CD4-positive, alpha-beta T cell (primary cell): ENCODE measurements at regions not wholly inside any gene's neighbourhood (a gene's known extent, or its start where the extent isn't known, plus 50 kb on each side); places are given as distances from the start of the nearest gene placed in this dataset.

Experiments used
- ATAC-seq: fragments of 200-7000 bp; cut with Tn5 transposase; one replicate; pipeline ENCODE4 v1.10.0; 2022; ENCODE audit warnings: mild to moderate bottlenecking; ENCODE audit not compliant: poor library complexity
- CTCF ChIA-PET: fragments of 350-600 bp; sonication (Branson Sonifier 250); formaldehyde crosslinking; loops from one replicate; lab custom pipeline; 2021; ENCODE audit warnings: antibody characterized with exemption, inconsistent platforms; lab: Charles Lee
- POLR2A ChIA-PET: fragments of 350-600 bp; sonication (Branson Sonifier 250); formaldehyde crosslinking; loops from one replicate; lab custom pipeline; 2021; ENCODE audit warnings: antibody characterized with exemption, inconsistent platforms; lab: Charles Lee
- DNase-seq, 14 experiments: peaks; one replicate each; pipeline ENCODE4 v3.0.0-alpha.2; 2013 to 2020; ENCODE audit warnings: mixed read lengths in 2 of 14
- H3K27ac ChIP-seq, 2 donors: one replicate each; pipeline versions ENCODE4 v1.5.1 to v1.7.0; 2013; ENCODE audit warnings: low read length in 2 of 2, low read depth in 1 of 2, mild to moderate bottlenecking in 1 of 2
- H3K27me3 ChIP-seq, 2 experiments: 1 replicate in 1 of 2; 2 replicates in 1 of 2; pipeline versions ENCODE4 v1.6.1 to v1.7.0; 2013; ENCODE audit warnings: low read length in 2 of 2, control low read depth in 1 of 2, mild to moderate bottlenecking in 1 of 2, moderate library complexity in 1 of 2; ENCODE audit not compliant: insufficient read depth in 2 of 2, control insufficient read depth in 1 of 2
- H3K36me3 ChIP-seq: one replicate; pipeline ENCODE4 v1.6.1; 2013; ENCODE audit warnings: low read length, control low read depth; ENCODE audit not compliant: insufficient read depth
- H3K4me1 ChIP-seq: one replicate; pipeline ENCODE4 v1.6.1; 2013; ENCODE audit warnings: low read length, control low read depth; ENCODE audit not compliant: insufficient read depth
- H3K4me3 ChIP-seq: one replicate; pipeline ENCODE4 v1.5.1; 2013; ENCODE audit warnings: mild to moderate bottlenecking, low read length, moderate library complexity
- H3K9me3 ChIP-seq, 2 experiments: 1 replicate in 1 of 2; 2 replicates in 1 of 2; pipeline versions ENCODE4 v1.6.1 to v1.7.0; 2013; ENCODE audit warnings: low read length in 2 of 2, mild to moderate bottlenecking in 2 of 2, control low read depth in 1 of 2, moderate library complexity in 1 of 2; ENCODE audit not compliant: control insufficient read depth in 1 of 2, insufficient read depth in 1 of 2
- H3K27ac Mint-ChIP-seq: one replicate; pipeline ENCODE4 v1.8.0; 2020; ENCODE audit warnings: mixed read lengths
- H3K27me3 Mint-ChIP-seq: one replicate; pipeline ENCODE4 v1.8.0; 2021; ENCODE audit warnings: mixed read lengths
- H3K36me3 Mint-ChIP-seq: one replicate; pipeline ENCODE4 v1.8.0; 2021; ENCODE audit warnings: low read depth, mixed read lengths
- H3K4me1 Mint-ChIP-seq: one replicate; pipeline ENCODE4 v1.8.0; 2021; ENCODE audit warnings: low read depth, mixed read lengths
- H3K4me3 Mint-ChIP-seq: one replicate; pipeline ENCODE4 v1.8.0; 2020; ENCODE audit warnings: mild to moderate bottlenecking, mixed read lengths
- H3K9me3 Mint-ChIP-seq: one replicate; pipeline ENCODE4 v1.8.0; 2020; ENCODE audit warnings: mixed read lengths
- CTCF ChIP-seq: fragments of 200-600 bp; IDR thresholded peaks from one replicate; pipeline ENCODE4 v1.8.0; 2022; ENCODE audit warnings: antibody characterized with exemption, mild to moderate bottlenecking
- intact Hi-C, 2 experiments: fragments of 100-400 bp; cut with DNase I in 1 of 2; cut with micrococcal nuclease in 1 of 2; formaldehyde crosslinking; loops; one replicate each; pipeline versions ENCODE4 v1.15.1 to v1.9.0; 2023 to 2025; cut with DNase I, micrococcal nuclease

GRCh38 chr5:39716532-39717028 lies 291.8 kb upstream of the DAB2 start:
- Mint-ChIP-seq H3K4me1 (no peaks in the 10 kb centered on the region), H3K27me3 (peaks cover 3% of the 10 kb centered on the region), H3K27ac (no peak overlapping the region), H3K4me3 (no peak overlapping the region), H3K36me3 (no peaks in the 10 kb centered on the region), H3K9me3 (no peaks in the 10 kb centered on the region)
- ATAC-seq (peak; percentile 60), DNase-seq (peak in 11 of 14 experiments; percentile 1 to 49 (median 9))
- Histone ChIP-seq H3K4me3 (no peak overlapping the region), H3K9me3 (no peaks in the 10 kb centered on the region), H3K27me3 (no peaks in the 10 kb centered on the region), H3K27ac (no peak overlapping the region), H3K36me3 (no peaks in the 10 kb centered on the region), H3K4me1 (no peaks in the 10 kb centered on the region)
- ChIA-PET CTCF (interaction anchor here (1.0 kb wide), 1 partner anchor 1019 kb away, joined by 3 read pairs; no protein-coding TSS in a partner anchor), POLR2A (no interaction called here)
- TF ChIP-seq CTCF, result no peak
- intact Hi-C loops, result loop anchor here in 1 of 2 experiments (2.0 kb wide), 1 partner anchor 1020 kb away; no protein-coding TSS in a partner anchor

DNA sequence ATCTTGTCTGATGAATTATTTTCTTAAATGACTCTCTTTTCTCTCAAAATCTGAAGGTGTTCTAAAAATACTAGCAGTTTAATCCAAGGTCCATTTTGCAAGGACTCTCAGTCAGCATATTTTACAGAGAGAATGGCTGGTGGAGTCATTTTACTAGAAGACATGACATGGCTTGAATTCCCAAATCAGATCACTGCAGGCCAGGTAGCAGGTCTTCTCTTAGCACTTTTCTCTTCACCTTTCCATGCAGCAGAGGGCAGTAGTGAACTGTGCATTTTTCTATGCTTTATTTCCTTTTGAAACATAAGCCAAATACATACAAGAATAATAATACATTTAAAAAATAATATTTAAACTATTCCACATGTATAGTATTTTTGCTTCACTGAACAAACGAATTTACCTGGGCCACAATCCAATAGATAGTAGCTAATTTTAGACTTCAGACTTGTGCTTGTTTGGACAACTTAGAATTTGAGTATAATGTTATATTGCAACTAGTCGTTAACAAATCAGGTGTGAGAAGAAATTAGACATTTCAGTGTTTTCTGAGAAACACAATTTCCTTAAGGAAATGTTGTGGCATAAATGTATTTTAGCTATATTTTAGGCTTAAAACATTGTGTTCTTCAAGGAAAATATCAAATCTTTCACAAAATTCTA lies 289.4 kb upstream of the DAB2 start:
- peaks cover 11% of the 10 kb centered on the region for H3K27me3 Mint-ChIP-seq
- peaks cover under 1 to 2% of the 10 kb centered on the region in 2 experiments for H3K27me3 ChIP-seq
- H3K4me1 Mint-ChIP-seq, result no peaks in the 10 kb centered on the region
- ChIA-PET CTCF (interaction anchor here (1.3 to 1.7 kb wide), 3 partner anchors 9 to 1024 kb away, joined by 3 to 10 read pairs (median 4); no protein-coding TSS in a partner anchor), POLR2A (interaction anchor here (1.1 kb wide), 1 partner anchor 975 kb away, joined by 3 read pairs; no protein-coding TSS in a partner anchor)
- H3K27ac ChIP-seq, result no peak overlapping the region
- H3K36me3 ChIP-seq, result no peaks in the 10 kb centered on the region
- no peaks in the 10 kb centered on the region for H3K9me3 ChIP-seq
- no peak overlapping the region for H3K4me3 ChIP-seq
- intact Hi-C loops, result loop anchor here (1.0 to 2.0 kb wide), 5 partner anchors 235 to 1167 kb away; no protein-coding TSS in a partner anchor
- H3K27ac Mint-ChIP-seq, result no peak overlapping the region
- no peak overlapping the region for H3K4me3 Mint-ChIP-seq
- TF ChIP-seq CTCF, result peak; percentile 61
- H3K9me3 Mint-ChIP-seq, result no peaks in the 10 kb centered on the region
- ATAC-seq (peak; percentile 34), DNase-seq (peak in 11 of 14 experiments; percentile 6 to 71 (median 18))
- H3K4me1 ChIP-seq, result no peaks in the 10 kb centered on the region
- no peaks in the 10 kb centered on the region for H3K36me3 Mint-ChIP-seq

- Histone ChIP-seq H3K27ac (no peak overlapping the region), H3K4me1 (no peaks in the 10 kb centered on the region), H3K9me3 (no peaks in the 10 kb centered on the region), H3K27me3 (peaks cover 4 to 5% of the 10 kb centered on the region in 2 experiments), H3K36me3 (no peaks in the 10 kb centered on the region), H3K4me3 (no peak overlapping the region)
- ChIA-PET CTCF (interaction anchor here (1.3 to 1.7 kb wide), 3 partner anchors 10 to 1025 kb away, joined by 3 to 10 read pairs (median 4); no protein-coding TSS in a partner anchor), POLR2A (interaction anchor here (1.1 kb wide), 1 partner anchor 975 kb away, joined by 3 read pairs; no protein-coding TSS in a partner anchor)
- H3K4me1 Mint-ChIP-seq, result no peaks in the 10 kb centered on the region
- H3K36me3 Mint-ChIP-seq, result no peaks in the 10 kb centered on the region
- no peak overlapping the region for H3K4me3 Mint-ChIP-seq
- intact Hi-C loops, result no loop called here
- DNase-seq, result no peak
- no peak for ATAC-seq
- H3K9me3 Mint-ChIP-seq, result no peaks in the 10 kb centered on the region
- peaks cover 11% of the 10 kb centered on the region for H3K27me3 Mint-ChIP-seq
- H3K27ac Mint-ChIP-seq, result no peak overlapping the region
- no peak for TF ChIP-seq CTCF
These were observed 288.6 kb upstream of the DAB2 start for GRCh38 chr5:39713250-39713916.
